HepG2 (cell line): ENCODE measurements at regions not wholly inside any gene's neighbourhood (a gene's known extent, or its start where the extent isn't known, plus 50 kb on each side); places are given as distances from the start of the nearest gene placed in this dataset.
A peak's percentile ranks its signal among the peaks of the same experiment; 100 is the strongest.

ENCODE experiments used
- ATAC-seq: fragments of 200-7000 bp; cut with Tn5 transposase; 3 replicates; pipeline ENCODE4 v1.9.1; 2020; ENCODE audit warnings: mild to moderate bottlenecking, moderate library complexity
- BruUV-seq: library from RNA; stranded (reverse); fragments of 400-500 nt; replicated peaks from 2 replicates; lab custom pipeline; 2021; lab: Mats Ljungman, UMichigan
- CTCF ChIA-PET: fragments of 300-600 bp; formaldehyde crosslinking; extraction: SDS; loops from one replicate; lab custom pipeline; 2021; ENCODE audit warnings: low total read pairs, inconsistent platforms, low intra/inter-chr PET ratio; lab: Yijun Ruan, JAX
- POLR2A ChIA-PET: fragments of 350-600 bp; sonication (Branson Sonifier 250); formaldehyde crosslinking; loops from one replicate; lab custom pipeline; 2020; ENCODE audit warnings: antibody characterized with exemption, inconsistent platforms; lab: Yijun Ruan, JAX
- DNase-seq: peaks from one replicate; pipeline ENCODE4 v3.0.0-alpha.2; 2015; ENCODE audit warnings: low spot score
- FAIRE-seq: peaks from 3 replicates; lab custom pipeline; 2011; peaks lifted over from hg19 to GRCh38; lab: Jason Lieb, UNC
- H2AFZ ChIP-seq: one replicate; pipeline ENCODE4 v1.6.1; 2011; ENCODE audit warnings: low read length, inconsistent platforms
- H3K27ac ChIP-seq: fragments of 300-600 bp; 3 replicates; pipeline ENCODE4 v1.8.0; 2011; ENCODE audit warnings: mixed run types, mild to moderate bottlenecking, mixed read lengths, low read length, inconsistent platforms; ENCODE audit not compliant: insufficient read depth; ENCODE audit errors: extremely low read length
- H3K27me3 ChIP-seq, 2 experiments: fragments of 200-600 bp in 1 of 2; 2 replicates in 1 of 2; 3 replicates in 1 of 2; pipeline versions ENCODE4 v1.6.0 to v1.8.0; 2011; ENCODE audit warnings: low read length in 2 of 2, mild to moderate bottlenecking in 2 of 2, moderate library complexity in 2 of 2, inconsistent platforms in 1 of 2; ENCODE audit not compliant: insufficient read depth in 2 of 2, control insufficient read depth in 1 of 2
- H3K36me3 ChIP-seq, 2 experiments: fragments of 200-600 bp in 1 of 2; replicated peaks in 1 of 2; 2 replicates in 1 of 2; 3 replicates in 1 of 2; pipeline versions ENCODE4 v1.5.1 to v1.8.0; 2011; ENCODE audit warnings: low read length in 2 of 2, inconsistent platforms in 1 of 2; ENCODE audit not compliant: insufficient read depth in 2 of 2, control insufficient read depth in 1 of 2
- H3K4me1 ChIP-seq: 2 replicates; pipeline ENCODE4 v1.5.1; 2012; ENCODE audit warnings: low read length, inconsistent platforms; ENCODE audit not compliant: insufficient read depth
- H3K4me2 ChIP-seq: 2 replicates; pipeline ENCODE4 v1.6.0; 2011; ENCODE audit warnings: low read depth, low read length, inconsistent platforms
- H3K4me3 ChIP-seq, 3 experiments: fragments of 200-600 bp in 1 of 3; sonication (generic), shearing (Covaris generic) in 1 of 3; replicated peaks in 1 of 3; 2 replicates each; pipeline ENCODE4 v1.5.1; 2011 to 2016; ENCODE audit warnings: low read length in 3 of 3, inconsistent platforms in 2 of 3, low read depth in 2 of 3, mild to moderate bottlenecking in 2 of 3, control low read depth in 1 of 3, mixed read lengths in 1 of 3; ENCODE audit not compliant: insufficient read depth in 1 of 3
- H3K79me2 ChIP-seq: one replicate; pipeline ENCODE4 v1.6.1; 2011; ENCODE audit warnings: low read length, inconsistent platforms; ENCODE audit not compliant: insufficient read depth
- H3K9ac ChIP-seq: 2 replicates; pipeline ENCODE4 v1.6.0; 2011; ENCODE audit warnings: mild to moderate bottlenecking, low read depth, low read length, inconsistent platforms; ENCODE audit not compliant: insufficient read depth
- H3K9me3 ChIP-seq: 2 replicates; pipeline ENCODE4 v1.5.1; 2012; ENCODE audit warnings: mild to moderate bottlenecking, low read length
- H4K20me1 ChIP-seq: 2 replicates; pipeline ENCODE4 v1.6.0; 2011; ENCODE audit warnings: inconsistent platforms, mild to moderate bottlenecking, low read length, moderate library complexity; ENCODE audit not compliant: insufficient read depth
- ATF7 ChIP-seq, 2 experiments: fragments of 450-650 bp in 1 of 2; sonication (generic) in 1 of 2; formaldehyde crosslinking in 1 of 2; IDR thresholded peaks; 2 replicates each; pipeline versions ENCODE4 v1.4.0 to v1.6.1; 2016 to 2020; ENCODE audit warnings: antibody characterized with exemption in 1 of 2, mild to moderate bottlenecking in 1 of 2, missing genetic modification reagents in 1 of 2
- CBX2 ChIP-seq, 2 experiments: fragments of 200-600 bp in 1 of 2; sonication (generic); formaldehyde crosslinking in 1 of 2; IDR thresholded peaks; 2 replicates each; pipeline versions ENCODE4 v1.7.0 to v1.8.1; 2018 to 2022; ENCODE audit warnings: low read depth in 2 of 2, low read length in 1 of 2, mild to moderate bottlenecking in 1 of 2, missing genetic modification reagents in 1 of 2
- HMG20A ChIP-seq: IDR thresholded peaks from 2 replicates; pipeline ENCODE4 v1.6.1; 2016; ENCODE audit warnings: borderline replicate concordance
- HNRNPUL1 ChIP-seq: fragments of 200-400 bp; formaldehyde crosslinking; IDR thresholded peaks from 2 replicates; pipeline ENCODE4 v1.6.1; 2017; ENCODE audit warnings: low read depth, mild to moderate bottlenecking, low read length, moderate library complexity
- ZNF776 ChIP-seq: sonication (generic); formaldehyde crosslinking; IDR thresholded peaks from 2 replicates; pipeline ENCODE4 v1.4.0; 2020; ENCODE audit warnings: mild to moderate bottlenecking, missing genetic modification reagents
- in situ Hi-C: cut with HindIII; loops from 2 replicates; pipeline ENCODE4 v1.10.0; 2017; ENCODE audit warnings: low pct_unique_long_range_greater_than_20kb; ENCODE audit not compliant: extremely low pct_ligation_motif_present
- intact Hi-C: fragments of 100-400 bp; cut with micrococcal nuclease; formaldehyde crosslinking; loops from one replicate; pipeline ENCODE4 v1.10.0; 2022; ENCODE audit not compliant: unreplicated experiment

- H3K9me3 ChIP-seq: no peaks in the 10 kb centered on the region
- H4K20me1 ChIP-seq: no peaks in the 10 kb centered on the region
- no peak overlapping the region for H3K4me3 ChIP-seq
- no peak overlapping the region for H3K4me2 ChIP-seq
- no peak overlapping the region for H3K9ac ChIP-seq
- H3K79me2 ChIP-seq: no peaks in the 10 kb centered on the region
- H3K4me1 ChIP-seq: no peaks in the 10 kb centered on the region
- ChIA-PET CTCF (no interaction called here), POLR2A (no interaction called here)
- BruUV-seq: no TSS peak
- peak; percentile 81 for TF ChIP-seq ATF7 (IDR thresholded peaks at IDR 0.05)
- TF ChIP-seq ATF7 (CRISPR knock-in tag; IDR thresholded peaks at IDR 0.05): no peak
- TF ChIP-seq HMG20A (CRISPR knock-in tag): no peak
- no peak for TF ChIP-seq ZNF776
- H3K36me3 ChIP-seq: no peaks in the 10 kb centered on the region
- ATAC-seq (no peak), FAIRE-seq (no peak), DNase-seq (no peak)
- intact Hi-C loops: no loop called here
- H3K27ac ChIP-seq: no peak overlapping the region
- H2AFZ ChIP-seq: no peak overlapping the region
- no peaks in the 10 kb centered on the region for H3K27me3 ChIP-seq
- in situ Hi-C loops: no loop called here
These were observed 56.8 kb upstream of the ANTXR2 start for GRCh38 chr4:80129785-80130184.

GRCh38 chr4:80128941-80129340 is 55.9 kb upstream of the ANTXR2 start:
- TF ChIP-seq CBX2 (IDR thresholded peaks at IDR 0.05; ENCODE audit: low read depth, low read length): no peak
- no peak for TF ChIP-seq CBX2 (CRISPR knock-in tag; IDR thresholded peaks at IDR 0.05; ENCODE audit: low read depth)
- no peak for TF ChIP-seq HNRNPUL1
- TF ChIP-seq, all 625 proteins: peak for 0
- ChIA-PET CTCF (no interaction called here), POLR2A (no interaction called here)
- Histone ChIP-seq H2AFZ (no peak overlapping the region), H3K4me1 (no peaks in the 10 kb centered on the region), H4K20me1 (no peaks in the 10 kb centered on the region), H3K4me2 (no peak overlapping the region), H3K9ac (no peak overlapping the region), H3K27me3 (no peaks in the 10 kb centered on the region), H3K79me2 (no peaks in the 10 kb centered on the region), H3K36me3 (no peaks in the 10 kb centered on the region), H3K27ac (no peak overlapping the region), H3K9me3 (no peaks in the 10 kb centered on the region), H3K4me3 (no peak overlapping the region)
- ATAC-seq (no peak), FAIRE-seq (no peak), DNase-seq (no peak)
- in situ Hi-C loops: no loop called here
- no TSS peak for BruUV-seq
- intact Hi-C loops: no loop called here
